ENCODE measurements at regions not wholly inside any gene's neighbourhood (a gene's known extent, or its start where the extent isn't known, plus 50 kb on each side); places are given as distances from the start of the nearest gene placed in this dataset.
"Not testable (repeated sequence)": the region's sequence is repeated elsewhere in the genome, so short reads cannot be mapped to it uniquely, and the experiment has no call there.

DNA sequence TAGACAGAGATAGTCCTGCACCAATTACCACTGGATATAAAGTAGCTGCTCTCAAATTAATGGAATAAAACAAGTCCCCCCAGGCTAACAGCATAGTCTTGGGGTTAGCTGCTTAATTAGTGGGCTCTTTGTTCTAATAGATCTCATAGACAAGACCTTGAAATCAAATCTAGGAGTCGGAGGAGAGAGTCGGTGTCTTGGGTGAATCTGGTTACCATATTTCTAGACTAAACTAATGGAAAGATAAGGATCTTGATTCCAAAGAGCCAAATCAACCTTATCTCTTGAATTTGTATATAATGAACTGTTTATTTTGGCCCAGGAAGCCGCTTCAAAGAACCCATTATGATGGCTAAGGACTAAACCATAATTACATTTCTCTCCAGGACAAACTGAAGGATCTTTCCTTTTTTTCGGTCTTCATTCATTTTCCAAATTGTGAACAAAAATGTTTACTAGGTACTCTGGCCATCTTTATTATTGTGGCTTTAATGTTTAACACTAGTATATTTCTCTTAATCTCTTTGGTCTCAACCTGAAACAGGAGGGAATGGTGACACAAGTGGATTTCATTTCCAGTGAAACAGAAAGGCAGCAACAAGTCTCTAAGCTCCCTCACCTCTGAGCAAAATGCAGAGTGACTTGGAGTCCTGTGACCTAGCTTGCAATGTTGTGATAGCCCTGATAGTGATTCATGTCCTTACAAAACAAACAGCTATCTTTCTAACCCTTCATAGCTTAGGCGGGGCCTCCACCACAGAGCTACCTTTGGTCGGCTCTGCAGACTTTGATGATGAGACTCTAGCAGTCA lies 137.9 kb upstream of the PARD3B start:
- TF ChIP-seq, protein P1, sequence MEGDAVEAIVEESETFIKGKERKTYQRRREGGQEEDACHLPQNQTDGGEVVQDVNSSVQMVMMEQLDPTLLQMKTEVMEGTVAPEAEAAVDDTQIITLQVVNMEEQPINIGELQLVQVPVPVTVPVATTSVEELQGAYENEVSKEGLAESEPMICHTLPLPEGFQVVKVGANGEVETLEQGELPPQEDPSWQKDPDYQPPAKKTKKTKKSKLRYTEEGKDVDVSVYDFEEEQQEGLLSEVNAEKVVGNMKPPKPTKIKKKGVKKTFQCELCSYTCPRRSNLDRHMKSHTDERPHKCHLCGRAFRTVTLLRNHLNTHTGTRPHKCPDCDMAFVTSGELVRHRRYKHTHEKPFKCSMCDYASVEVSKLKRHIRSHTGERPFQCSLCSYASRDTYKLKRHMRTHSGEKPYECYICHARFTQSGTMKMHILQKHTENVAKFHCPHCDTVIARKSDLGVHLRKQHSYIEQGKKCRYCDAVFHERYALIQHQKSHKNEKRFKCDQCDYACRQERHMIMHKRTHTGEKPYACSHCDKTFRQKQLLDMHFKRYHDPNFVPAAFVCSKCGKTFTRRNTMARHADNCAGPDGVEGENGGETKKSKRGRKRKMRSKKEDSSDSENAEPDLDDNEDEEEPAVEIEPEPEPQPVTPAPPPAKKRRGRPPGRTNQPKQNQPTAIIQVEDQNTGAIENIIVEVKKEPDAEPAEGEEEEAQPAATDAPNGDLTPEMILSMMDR (IDR thresholded peaks at IDR 0.05; ENCODE audit: extremely low read depth, missing control alignments), result no peak
- no peak for DNase-seq (ENCODE audit: low spot score)

DNA sequence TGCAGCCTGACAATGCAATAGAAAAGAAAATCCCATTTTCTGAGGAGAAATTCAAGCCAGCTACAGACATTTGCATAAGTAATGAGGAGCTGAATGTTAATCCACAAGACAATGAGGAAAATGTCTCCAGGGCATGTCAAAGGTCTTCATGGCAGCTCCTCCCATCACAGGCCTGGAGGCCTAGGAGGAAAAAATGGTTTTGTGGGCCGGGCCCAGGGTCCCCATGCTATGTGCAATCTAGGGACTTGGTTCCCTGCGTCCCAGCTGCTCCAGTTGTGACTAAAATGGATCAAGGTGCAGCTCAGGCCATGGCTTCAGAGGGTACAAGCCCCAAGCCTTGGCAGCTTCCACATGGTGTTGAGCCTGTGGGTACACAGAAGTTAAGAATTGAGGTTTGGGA lies 132.5 kb upstream of the PARD3B start:
- not testable (repeated sequence) for DNase-seq (ENCODE audit: low spot score)

DNA sequence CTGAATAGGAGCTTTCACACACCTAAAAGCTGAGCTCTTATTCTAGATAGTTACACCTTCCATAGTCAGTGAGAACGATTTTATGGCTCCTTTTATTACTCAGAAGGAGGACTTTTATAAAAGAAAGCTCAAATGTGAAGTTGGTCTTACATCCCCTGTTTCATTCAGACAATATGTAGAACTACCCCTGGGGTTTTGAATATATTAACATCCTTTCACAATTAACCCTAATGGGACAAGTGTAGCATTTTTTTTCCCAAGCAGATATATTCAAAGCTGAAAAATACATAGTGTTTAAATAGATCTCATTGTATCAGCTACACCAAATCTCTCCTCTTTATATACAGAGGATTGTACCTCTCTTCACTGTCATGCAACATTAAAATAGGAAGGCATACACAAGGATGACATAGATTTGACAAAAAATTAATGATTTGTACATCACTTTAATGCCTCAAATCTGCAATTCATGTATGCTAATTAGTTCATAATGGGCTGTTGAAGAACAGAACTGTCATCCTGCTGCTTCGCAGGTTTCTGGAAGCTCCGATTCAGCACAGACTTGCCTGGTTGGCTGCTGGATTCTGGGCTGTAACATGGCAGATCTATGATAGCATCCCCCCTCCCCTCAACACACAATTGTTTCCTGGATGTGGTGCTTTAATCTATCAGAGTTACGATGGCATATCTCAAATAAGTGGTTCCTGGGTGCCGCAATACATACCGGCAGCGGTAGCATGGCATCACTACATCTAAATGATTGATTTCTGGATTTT lies 129.7 kb upstream of the PARD3B start:
- TF ChIP-seq, protein P1 (IDR thresholded peaks at IDR 0.05; ENCODE audit: extremely low read depth, missing control alignments), result no peak
- no peak for DNase-seq (ENCODE audit: low spot score)

DNA sequence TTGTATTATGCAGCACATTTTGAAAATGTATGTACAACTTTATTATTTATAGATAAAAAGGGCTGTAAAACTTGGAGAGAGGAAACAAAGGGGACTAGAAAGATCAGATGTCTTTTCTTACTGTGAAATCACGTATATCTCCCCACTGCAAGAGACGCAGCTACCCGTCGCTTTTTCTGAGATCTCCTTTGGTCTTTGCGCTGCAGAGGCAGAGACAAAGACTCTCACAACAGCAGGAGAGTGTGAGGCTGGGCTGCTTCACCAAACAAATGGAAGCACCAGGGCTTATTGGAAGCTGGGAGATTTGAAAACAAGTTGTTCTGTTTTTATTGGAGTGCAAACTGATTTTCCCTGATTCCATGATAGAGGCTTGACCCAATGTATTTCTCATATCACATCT lies 129.0 kb upstream of the PARD3B start:
- no peak for DNase-seq (ENCODE audit: low spot score)

DNA sequence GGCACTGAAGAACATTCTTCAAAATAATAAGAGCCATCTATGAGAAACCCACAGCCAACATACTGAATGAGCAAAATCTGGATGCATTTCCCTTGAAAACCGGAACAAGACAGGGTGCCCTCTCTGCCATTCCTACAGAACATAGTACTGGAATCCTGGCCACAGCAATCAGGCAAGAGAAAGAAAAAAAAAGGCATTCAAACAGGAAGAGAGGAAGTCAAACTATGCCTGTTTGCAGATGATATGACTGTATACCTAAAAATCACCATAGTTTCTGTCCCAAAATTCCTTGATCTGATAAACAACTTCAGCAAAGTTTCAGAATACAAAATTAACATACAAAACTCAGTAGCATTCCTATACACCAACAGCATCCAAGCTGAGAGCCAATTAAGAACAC lies 119.5 kb upstream of the PARD3B start:
- TF ChIP-seq, protein P1 (IDR thresholded peaks at IDR 0.05; ENCODE audit: extremely low read depth, missing control alignments), result no peak
- no peak for DNase-seq (ENCODE audit: low spot score)

More for the DNA sequence above, 129.0 kb upstream of the PARD3B start:
- TF ChIP-seq, protein P1 (IDR thresholded peaks at IDR 0.05; ENCODE audit: extremely low read depth, missing control alignments), result no peak

DNA sequence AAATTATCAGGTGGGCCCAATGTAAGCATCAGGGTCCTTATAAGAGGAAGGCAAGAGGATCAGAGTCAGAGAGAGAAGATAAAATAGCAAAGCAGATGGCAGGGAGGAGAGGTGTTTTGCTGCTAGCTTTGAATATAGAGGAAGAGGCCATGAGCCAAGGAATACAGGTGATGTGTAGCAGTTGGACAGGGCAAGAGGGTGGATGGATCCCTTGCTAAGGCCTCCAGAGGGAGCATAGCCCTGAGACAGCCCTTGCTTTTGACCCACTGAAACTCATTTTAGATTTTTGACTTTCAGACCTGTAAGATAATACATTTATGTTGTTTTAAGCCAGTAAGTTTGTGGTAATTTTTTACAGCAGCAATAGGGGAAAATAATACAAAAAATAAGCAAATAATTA lies 116.6 kb upstream of the PARD3B start:
- DNase-seq (ENCODE audit: low spot score), result no peak
- TF ChIP-seq, protein P1 (IDR thresholded peaks at IDR 0.05; ENCODE audit: extremely low read depth, missing control alignments), result no peak

DNA sequence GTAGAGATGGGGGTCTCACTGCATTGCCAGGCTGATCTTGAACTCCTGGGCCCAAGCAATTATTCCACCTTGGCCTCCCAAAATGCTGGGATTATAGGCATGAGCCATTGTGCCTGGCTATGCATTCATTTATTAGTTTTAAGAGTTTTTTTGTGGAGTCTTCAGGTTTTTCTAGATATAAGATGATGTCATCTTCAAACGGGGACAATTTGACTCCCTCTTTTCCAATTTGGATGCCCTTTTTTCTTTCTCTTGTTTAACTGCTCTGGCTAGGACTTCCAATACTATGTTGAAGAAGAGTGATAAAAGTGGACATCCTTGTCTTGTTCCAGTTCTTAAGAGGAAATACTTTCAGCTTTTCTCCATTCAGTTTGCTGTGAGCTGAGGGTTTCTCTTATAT lies 113.7 kb upstream of the PARD3B start:
- DNase-seq (ENCODE audit: low spot score), result no peak
- TF ChIP-seq, protein P1 (IDR thresholded peaks at IDR 0.05; ENCODE audit: extremely low read depth, missing control alignments), result no peak

Measured in GM20000 (cell line).